ENCODE measurements at regions not wholly inside any gene's neighbourhood (a gene's known extent, or its start where the extent isn't known, plus 50 kb on each side); places are given as distances from the start of the nearest gene placed in this dataset.

- TF ChIP-seq CTCF (IDR thresholded peaks at IDR 0.05; ENCODE audit: insufficient read depth, low read depth, low read length) (no peak), EZH2 (IDR thresholded peaks at IDR 0.05; ENCODE audit: insufficient read depth, low read length) (no peak)
Observed at GRCh38 chr10:36504758-36505157, 620.6 kb upstream of the ANKRD30A start.

Data from astrocyte (in vitro differentiated cells and primary cell).